PC-3 (cell line): ENCODE measurements at regions not wholly inside any gene's neighbourhood (a gene's known extent, or its start where the extent isn't known, plus 50 kb on each side); places are given as distances from the start of the nearest gene placed in this dataset.

Experiments
- ATAC-seq: fragments of 200-7000 bp; cut with Tn5 transposase; 2 replicates; pipeline ENCODE4 v1.9.1; 2020; ENCODE audit warnings: mild to moderate bottlenecking, moderate library complexity
- BruUV-seq: library from RNA; stranded (reverse); fragments of 400-500 nt; replicated peaks from 2 replicates; lab custom pipeline; 2021; lab: Mats Ljungman, UMichigan
- CTCF ChIA-PET: fragments of 300-600 bp; sonication (Branson Sonifier 250); formaldehyde crosslinking; loops from one replicate; lab custom pipeline; 2022; ENCODE audit warnings: antibody characterized with exemption; lab: Charles Lee
- POLR2A ChIA-PET: fragments of 300-600 bp; sonication (Branson Sonifier 250); formaldehyde crosslinking; loops from one replicate; lab custom pipeline; 2022; ENCODE audit warnings: antibody characterized with exemption; ENCODE audit not compliant: unreplicated experiment; lab: Charles Lee
- DNase-seq: peaks from one replicate; pipeline ENCODE4 v3.0.0-alpha.2; 2015
- H2AFZ ChIP-seq: fragments of 300-600 bp; sonication (generic); 2 replicates; pipeline ENCODE4 v1.6.0; 2016; ENCODE audit warnings: antibody characterized with exemption, low read length
- H3F3A ChIP-seq: fragments of 300-600 bp; sonication (generic); one replicate; pipeline ENCODE4 v1.6.0; 2017; ENCODE audit warnings: antibody characterized with exemption, low read length, control low read depth, mild to moderate bottlenecking; ENCODE audit not compliant: unreplicated experiment
- H3K27ac ChIP-seq: fragments of 300-600 bp; sonication (generic); 2 replicates; pipeline ENCODE4 v1.5.1; 2016; ENCODE audit warnings: mild to moderate bottlenecking, low read length
- H3K27me3 ChIP-seq: fragments of 300-600 bp; sonication (generic); 2 replicates; pipeline ENCODE4 v1.6.1; 2016; ENCODE audit warnings: low read length, mixed read lengths
- H3K36me3 ChIP-seq: fragments of 300-600 bp; sonication (generic); 2 replicates; pipeline ENCODE4 v1.6.1; 2016; ENCODE audit warnings: low read depth, mixed run types, low read length, mixed read lengths
- H3K4me1 ChIP-seq: fragments of 300-600 bp; sonication (generic); 2 replicates; pipeline ENCODE4 v1.5.1; 2016; ENCODE audit warnings: low read length; ENCODE audit not compliant: insufficient read depth
- H3K4me2 ChIP-seq: fragments of 300-600 bp; sonication (generic); 2 replicates; pipeline ENCODE4 v1.6.0; 2016; ENCODE audit warnings: low read length
- H3K4me3 ChIP-seq: fragments of 300-600 bp; sonication (generic); 2 replicates; pipeline ENCODE4 v1.5.1; 2016; ENCODE audit warnings: mild to moderate bottlenecking, low read length, mixed read lengths
- H3K79me2 ChIP-seq: fragments of 300-600 bp; sonication (generic); 2 replicates; pipeline ENCODE4 v1.6.1; 2017; ENCODE audit warnings: low read length, mixed read lengths
- H3K9ac ChIP-seq: fragments of 300-600 bp; sonication (generic); 2 replicates; pipeline ENCODE4 v1.6.0; 2016; ENCODE audit warnings: mild to moderate bottlenecking, low read length
- H3K9me2 ChIP-seq: fragments of 300-600 bp; sonication (generic); replicated peaks from 2 replicates; pipeline ENCODE4 v1.6.1; 2016; ENCODE audit warnings: mixed run types, low read length, mixed read lengths
- H3K9me3 ChIP-seq: fragments of 300-600 bp; sonication (generic); 2 replicates; pipeline ENCODE4 v1.6.1; 2016; ENCODE audit warnings: low read length, mixed read lengths
- H4K20me1 ChIP-seq: fragments of 300-600 bp; sonication (generic); 2 replicates; pipeline ENCODE4 v1.6.1; 2016; ENCODE audit warnings: low read length, mixed read lengths
- EZH2 ChIP-seq: fragments of 300-600 bp; sonication (generic); IDR thresholded peaks from one replicate; pipeline ENCODE4 v1.6.1; 2017; ENCODE audit warnings: antibody characterized with exemption, mild to moderate bottlenecking, low read length; ENCODE audit not compliant: unreplicated experiment
- EZH2phosphoT487 ChIP-seq: fragments of 300-600 bp; sonication (generic); IDR thresholded peaks from 2 replicates; pipeline ENCODE4 v1.6.1; 2018; ENCODE audit warnings: mild to moderate bottlenecking, antibody characterized with exemption, low read length, borderline replicate concordance
- intact Hi-C: fragments of 100-400 bp; cut with micrococcal nuclease; formaldehyde crosslinking; loops from 2 replicates; pipeline ENCODE4 v1.9.0; 2023
- TF ChIP-seq, protein P1 (sequence below): fragments of 300-600 bp; sonication (generic); conservative IDR thresholded peaks from 2 replicates; pipeline ENCODE4 v1.5.1; 2017; ENCODE audit warnings: antibody characterized with exemption, low read depth, mild to moderate bottlenecking, low read length

DNA sequence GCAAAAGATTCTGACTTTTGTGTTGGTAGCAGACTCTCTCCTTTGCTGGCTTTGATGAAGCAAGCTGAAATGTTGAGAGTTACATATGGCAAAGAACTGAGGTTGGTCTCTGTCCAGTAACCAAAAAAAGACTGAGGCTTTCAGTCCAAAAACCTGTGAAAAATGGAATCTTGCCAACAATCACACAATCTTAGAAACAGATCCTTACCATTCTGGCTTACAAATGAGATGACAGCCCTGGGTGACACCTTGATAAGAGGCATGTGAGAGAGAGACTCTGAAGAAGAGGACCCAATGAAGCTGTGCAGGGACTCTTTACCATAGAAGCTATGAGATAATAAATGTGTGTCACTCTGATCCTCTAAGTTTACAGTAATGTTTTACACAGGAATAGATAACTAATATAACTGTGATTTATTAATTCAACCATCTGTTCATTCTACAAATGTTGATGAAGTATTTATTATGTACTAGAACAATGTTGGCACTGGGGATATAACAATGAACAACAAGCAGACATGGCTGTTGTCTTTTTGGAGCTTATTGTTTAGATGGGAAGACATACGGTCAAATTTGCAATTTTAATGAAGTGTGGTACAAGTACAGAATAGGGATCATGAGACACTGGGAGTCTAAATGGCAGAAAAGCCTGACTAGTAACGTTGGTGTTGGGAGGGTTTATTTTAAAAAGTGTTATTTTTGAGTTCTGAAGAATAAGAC is 251.0 kb downstream of the OLFM3 start:
- H3K27me3 ChIP-seq, result no peaks in the 10 kb centered on the region
- no peak overlapping the region for H3K4me2 ChIP-seq
- H3K4me1 ChIP-seq, result no peaks in the 10 kb centered on the region
- H3K9ac ChIP-seq, result no peak overlapping the region
- intact Hi-C loops, result no loop called here
- no peaks in the 10 kb centered on the region for H3F3A ChIP-seq
- no peaks in the 10 kb centered on the region for H3K9me3 ChIP-seq
- ChIA-PET POLR2A (no interaction called here), CTCF (no interaction called here)
- H3K9me2 ChIP-seq, result no peaks in the 10 kb centered on the region
- no peaks in the 10 kb centered on the region for H3K36me3 ChIP-seq
- H3K4me3 ChIP-seq, result no peak overlapping the region
- ATAC-seq, result no peak
- H4K20me1 ChIP-seq, result no peaks in the 10 kb centered on the region
- TF ChIP-seq EZH2, result no peak
- TF ChIP-seq EZH2phosphoT487, result no peak
- TF ChIP-seq, protein P1, sequence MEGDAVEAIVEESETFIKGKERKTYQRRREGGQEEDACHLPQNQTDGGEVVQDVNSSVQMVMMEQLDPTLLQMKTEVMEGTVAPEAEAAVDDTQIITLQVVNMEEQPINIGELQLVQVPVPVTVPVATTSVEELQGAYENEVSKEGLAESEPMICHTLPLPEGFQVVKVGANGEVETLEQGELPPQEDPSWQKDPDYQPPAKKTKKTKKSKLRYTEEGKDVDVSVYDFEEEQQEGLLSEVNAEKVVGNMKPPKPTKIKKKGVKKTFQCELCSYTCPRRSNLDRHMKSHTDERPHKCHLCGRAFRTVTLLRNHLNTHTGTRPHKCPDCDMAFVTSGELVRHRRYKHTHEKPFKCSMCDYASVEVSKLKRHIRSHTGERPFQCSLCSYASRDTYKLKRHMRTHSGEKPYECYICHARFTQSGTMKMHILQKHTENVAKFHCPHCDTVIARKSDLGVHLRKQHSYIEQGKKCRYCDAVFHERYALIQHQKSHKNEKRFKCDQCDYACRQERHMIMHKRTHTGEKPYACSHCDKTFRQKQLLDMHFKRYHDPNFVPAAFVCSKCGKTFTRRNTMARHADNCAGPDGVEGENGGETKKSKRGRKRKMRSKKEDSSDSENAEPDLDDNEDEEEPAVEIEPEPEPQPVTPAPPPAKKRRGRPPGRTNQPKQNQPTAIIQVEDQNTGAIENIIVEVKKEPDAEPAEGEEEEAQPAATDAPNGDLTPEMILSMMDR, result no peak
- H3K27ac ChIP-seq, result no peak overlapping the region
- no peaks in the 10 kb centered on the region for H3K79me2 ChIP-seq
- no peak for DNase-seq
- no TSS peak for BruUV-seq
- no peak overlapping the region for H2AFZ ChIP-seq

DNA sequence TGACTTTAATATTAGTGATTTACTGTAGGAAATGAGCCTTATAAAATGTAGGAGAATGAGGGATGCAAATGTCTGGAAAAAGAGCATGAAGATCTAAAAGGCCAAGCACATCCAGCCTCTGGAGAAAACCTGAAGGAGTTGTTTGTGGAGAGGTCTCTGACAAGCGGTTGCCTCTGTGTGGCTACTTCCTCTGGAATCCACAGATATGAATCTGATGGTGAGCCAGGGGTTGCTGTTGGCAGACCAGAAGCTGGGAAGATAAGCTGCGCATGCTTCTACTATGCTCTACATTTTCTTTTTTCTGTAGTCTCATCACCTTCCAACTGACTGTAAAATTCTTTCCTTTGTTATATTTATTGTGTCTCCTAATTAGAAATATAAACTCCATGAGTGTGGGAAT is 248.6 kb downstream of the OLFM3 start:
- no TSS peak for BruUV-seq
- H4K20me1 ChIP-seq, result no peaks in the 10 kb centered on the region
- H3K27me3 ChIP-seq, result no peaks in the 10 kb centered on the region
- ChIA-PET POLR2A (no interaction called here), CTCF (no interaction called here)
- intact Hi-C loops, result no loop called here
- H3K9me2 ChIP-seq, result no peaks in the 10 kb centered on the region
- no peak overlapping the region for H3K4me2 ChIP-seq
- ATAC-seq (no peak), DNase-seq (no peak)
- H2AFZ ChIP-seq, result no peak overlapping the region
- no peaks in the 10 kb centered on the region for H3K9me3 ChIP-seq
- H3K36me3 ChIP-seq, result no peaks in the 10 kb centered on the region
- no peak overlapping the region for H3K27ac ChIP-seq
- TF ChIP-seq EZH2, result no peak
- TF ChIP-seq, protein P1, result no peak
- no peak for TF ChIP-seq EZH2phosphoT487
- no peaks in the 10 kb centered on the region for H3K4me1 ChIP-seq
- H3K79me2 ChIP-seq, result no peaks in the 10 kb centered on the region
- no peak overlapping the region for H3K9ac ChIP-seq
- no peaks in the 10 kb centered on the region for H3F3A ChIP-seq
- no peak overlapping the region for H3K4me3 ChIP-seq
